PC-3 (cell line): ENCODE measurements at regions not wholly inside any gene's neighbourhood (a gene's known extent, or its start where the extent isn't known, plus 50 kb on each side); places are given as distances from the start of the nearest gene placed in this dataset.

Source experiments
- EZH2 ChIP-seq: fragments of 300-600 bp; sonication (generic); IDR thresholded peaks from one replicate; pipeline ENCODE4 v1.6.1; 2017; ENCODE audit warnings: antibody characterized with exemption, mild to moderate bottlenecking, low read length; ENCODE audit not compliant: unreplicated experiment
- TF ChIP-seq, protein P1 (sequence below): fragments of 300-600 bp; sonication (generic); conservative IDR thresholded peaks from 2 replicates; pipeline ENCODE4 v1.5.1; 2017; ENCODE audit warnings: antibody characterized with exemption, low read depth, mild to moderate bottlenecking, low read length

DNA sequence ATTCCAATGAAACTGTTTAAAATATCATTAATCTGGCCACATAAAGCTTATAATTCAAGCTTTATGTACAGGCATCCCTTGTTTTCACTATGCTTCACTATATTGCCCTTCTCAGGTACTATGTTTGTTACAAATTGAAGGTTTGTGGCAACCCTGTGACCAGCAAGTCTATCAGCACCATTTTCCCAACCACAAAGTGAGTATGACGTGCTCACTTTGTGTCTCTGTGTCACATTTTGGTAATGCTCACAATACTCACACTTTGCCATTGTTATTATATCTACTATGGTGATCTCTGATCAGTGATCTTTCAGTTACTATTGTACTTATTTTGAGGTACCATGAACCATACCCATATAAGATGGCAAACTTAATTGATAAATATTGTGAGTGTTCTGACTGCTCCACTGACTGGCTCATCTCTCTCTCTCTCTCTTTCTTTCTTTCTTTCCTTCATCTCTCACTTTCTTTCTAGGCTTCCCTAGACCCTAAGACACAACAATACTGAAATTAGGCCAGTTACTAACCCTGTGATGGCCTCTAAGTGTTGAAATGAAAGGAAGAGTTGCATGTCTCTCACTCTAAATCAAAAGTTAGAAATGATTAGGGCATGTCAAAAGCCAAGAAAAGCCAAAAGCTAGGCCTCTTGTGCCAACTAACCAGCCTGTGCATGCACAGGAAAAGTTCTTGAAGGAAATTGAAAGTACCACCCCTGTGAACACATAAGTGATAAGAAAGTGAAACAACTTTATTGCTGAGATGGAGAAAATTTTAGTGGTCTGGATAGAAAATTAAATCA is 227.9 kb downstream of the BCAS1 start:
- TF ChIP-seq, protein P1, sequence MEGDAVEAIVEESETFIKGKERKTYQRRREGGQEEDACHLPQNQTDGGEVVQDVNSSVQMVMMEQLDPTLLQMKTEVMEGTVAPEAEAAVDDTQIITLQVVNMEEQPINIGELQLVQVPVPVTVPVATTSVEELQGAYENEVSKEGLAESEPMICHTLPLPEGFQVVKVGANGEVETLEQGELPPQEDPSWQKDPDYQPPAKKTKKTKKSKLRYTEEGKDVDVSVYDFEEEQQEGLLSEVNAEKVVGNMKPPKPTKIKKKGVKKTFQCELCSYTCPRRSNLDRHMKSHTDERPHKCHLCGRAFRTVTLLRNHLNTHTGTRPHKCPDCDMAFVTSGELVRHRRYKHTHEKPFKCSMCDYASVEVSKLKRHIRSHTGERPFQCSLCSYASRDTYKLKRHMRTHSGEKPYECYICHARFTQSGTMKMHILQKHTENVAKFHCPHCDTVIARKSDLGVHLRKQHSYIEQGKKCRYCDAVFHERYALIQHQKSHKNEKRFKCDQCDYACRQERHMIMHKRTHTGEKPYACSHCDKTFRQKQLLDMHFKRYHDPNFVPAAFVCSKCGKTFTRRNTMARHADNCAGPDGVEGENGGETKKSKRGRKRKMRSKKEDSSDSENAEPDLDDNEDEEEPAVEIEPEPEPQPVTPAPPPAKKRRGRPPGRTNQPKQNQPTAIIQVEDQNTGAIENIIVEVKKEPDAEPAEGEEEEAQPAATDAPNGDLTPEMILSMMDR, result no peak
- no peak for TF ChIP-seq EZH2
